ENCODE measurements at regions not wholly inside any gene's neighbourhood (a gene's known extent, or its start where the extent isn't known, plus 50 kb on each side); places are given as distances from the start of the nearest gene placed in this dataset.

- TF ChIP-seq ZFX (IDR thresholded peaks at IDR 0.05) (no peak), CTCF (conservative IDR thresholded peaks at IDR 0.05) (no peak)
- H3K27ac ChIP-seq, result no peak overlapping the region
Observed at GRCh38 chr4:30460818-30461217, 259.4 kb upstream of the PCDH7 start.

GRCh38 chr4:30461218-30461617 lies 259.0 kb upstream of the PCDH7 start:
- H3K27ac ChIP-seq, result no peak overlapping the region
- TF ChIP-seq ZFX (IDR thresholded peaks at IDR 0.05) (no peak), CTCF (conservative IDR thresholded peaks at IDR 0.05) (no peak)

GRCh38 chr4:30462445-30463090 lies 257.6 kb upstream of the PCDH7 start:
- H3K27ac ChIP-seq, result no peak overlapping the region
- TF ChIP-seq ZFX (IDR thresholded peaks at IDR 0.05), result no peak
- no peak for TF ChIP-seq CTCF (conservative IDR thresholded peaks at IDR 0.05)

- H3K27ac ChIP-seq, result no peak overlapping the region
- TF ChIP-seq CTCF (conservative IDR thresholded peaks at IDR 0.05) (no peak), ZFX (IDR thresholded peaks at IDR 0.05) (no peak)
Observed at GRCh38 chr4:30471861-30472260, 248.3 kb upstream of the PCDH7 start.

- no peak overlapping the region for H3K27ac ChIP-seq
- no peak for TF ChIP-seq ZFX (IDR thresholded peaks at IDR 0.05)
- no peak for TF ChIP-seq CTCF (conservative IDR thresholded peaks at IDR 0.05)
Observed at GRCh38 chr4:30473225-30473624, 246.9 kb upstream of the PCDH7 start.

DNA sequence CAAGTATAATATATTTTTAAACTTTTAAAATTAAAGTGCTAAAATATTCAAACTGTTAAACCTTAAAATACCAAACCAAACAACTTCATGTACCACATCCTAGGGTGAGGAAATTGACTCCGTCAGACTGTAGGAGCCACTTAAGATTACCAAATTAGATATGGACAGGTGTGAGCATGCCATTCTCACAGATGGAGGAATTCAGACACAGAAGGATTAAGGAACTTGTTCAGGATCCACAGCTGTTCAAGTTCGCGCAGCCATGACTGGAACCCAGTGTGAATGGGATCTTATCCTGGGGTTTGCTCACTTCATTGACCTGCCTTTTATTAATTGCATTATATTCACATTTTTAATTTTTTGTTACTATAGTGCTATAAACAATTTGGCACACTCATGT lies 224.9 kb upstream of the PCDH7 start:
- no peak for TF ChIP-seq ZFX (IDR thresholded peaks at IDR 0.05)
- no peak for TF ChIP-seq CTCF (conservative IDR thresholded peaks at IDR 0.05)
- H3K27ac ChIP-seq, result no peak overlapping the region

DNA sequence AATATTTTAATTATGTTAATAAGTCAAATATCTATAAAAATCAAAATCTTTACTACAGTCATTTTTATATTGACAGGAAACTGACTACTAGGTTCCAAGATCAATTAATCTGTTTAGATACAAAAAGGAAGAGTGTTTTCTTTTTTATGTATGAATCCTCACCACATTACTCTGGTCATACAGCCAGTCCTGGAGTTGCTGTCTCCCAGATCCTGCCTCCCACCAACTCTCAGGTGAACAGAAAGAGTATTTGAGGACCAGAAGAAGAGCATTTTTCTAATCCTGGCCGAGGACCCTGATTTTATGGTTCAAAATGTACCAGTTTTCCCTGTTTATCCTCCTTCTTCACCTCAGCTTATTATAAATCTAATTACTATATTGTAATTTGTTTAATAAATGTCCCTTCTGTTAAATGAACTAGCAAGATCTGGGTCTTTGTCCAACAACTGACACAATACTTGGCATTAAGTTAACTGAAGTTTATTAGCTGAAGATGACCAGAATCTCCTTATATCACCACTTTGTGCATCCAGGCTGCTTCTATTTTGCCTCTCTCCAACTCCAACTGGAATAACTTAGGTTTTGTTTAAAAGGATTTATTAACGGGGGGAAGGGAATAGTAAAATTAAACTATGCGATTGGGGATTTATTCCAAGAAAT lies 224.4 kb upstream of the PCDH7 start:
- TF ChIP-seq CTCF (conservative IDR thresholded peaks at IDR 0.05), result no peak
- TF ChIP-seq ZFX (IDR thresholded peaks at IDR 0.05), result no peak
- H3K27ac ChIP-seq, result no peak overlapping the region

Measured in C4-2B (cell line).